GM15510 (cell line): ENCODE measurements at regions not wholly inside any gene's neighbourhood (a gene's known extent, or its start where the extent isn't known, plus 50 kb on each side); places are given as distances from the start of the nearest gene placed in this dataset.

Source experiments
- POLR2A ChIP-seq: IDR thresholded peaks from 3 replicates; pipeline ENCODE4 v1.6.1; 2011; ENCODE audit warnings: borderline replicate concordance; ENCODE audit not compliant: insufficient read length; ENCODE audit errors: extremely low read depth

GRCh38 chr22:48239461-48240147, 1477.2 kb downstream of the TBC1D22A start:
- no peak for TF ChIP-seq POLR2A

GRCh38 chr22:48238966-48239365, 1476.5 kb downstream of the TBC1D22A start:
- TF ChIP-seq POLR2A = no peak

GRCh38 chr22:48238284-48238915, 1476.0 kb downstream of the TBC1D22A start:
- no peak for TF ChIP-seq POLR2A

- TF ChIP-seq POLR2A = no peak
Measured at GRCh38 chr22:48237466-48238283, 1475.2 kb downstream of the TBC1D22A start.

GRCh38 chr22:48236261-48236660, 1473.8 kb downstream of the TBC1D22A start:
- TF ChIP-seq POLR2A = no peak

- TF ChIP-seq POLR2A = no peak
Measured at GRCh38 chr22:48235744-48236143, 1473.3 kb downstream of the TBC1D22A start.

GRCh38 chr22:48234011-48234410, 1471.6 kb downstream of the TBC1D22A start:
- no peak for TF ChIP-seq POLR2A

GRCh38 chr22:48233586-48233985, 1471.1 kb downstream of the TBC1D22A start:
- no peak for TF ChIP-seq POLR2A

- no peak for TF ChIP-seq POLR2A
Measured at GRCh38 chr22:48228468-48228867, 1466.0 kb downstream of the TBC1D22A start.

GRCh38 chr22:48227341-48228018, 1465.0 kb downstream of the TBC1D22A start:
- TF ChIP-seq POLR2A = no peak

- no peak for TF ChIP-seq POLR2A
Measured at GRCh38 chr22:48226026-48227013, 1463.9 kb downstream of the TBC1D22A start.

- TF ChIP-seq POLR2A = no peak
Measured at GRCh38 chr22:48224332-48224731, 1461.9 kb downstream of the TBC1D22A start.

- TF ChIP-seq POLR2A = no peak
Measured at GRCh38 chr22:48223488-48224190, 1461.2 kb downstream of the TBC1D22A start.

- TF ChIP-seq POLR2A = no peak
Measured at GRCh38 chr22:48222742-48223487, 1460.5 kb downstream of the TBC1D22A start.
